Activated CD4-positive, CD25-positive, alpha-beta regulatory T cell (primary cell): ENCODE measurements at regions not wholly inside any gene's neighbourhood (a gene's known extent, or its start where the extent isn't known, plus 50 kb on each side); places are given as distances from the start of the nearest gene placed in this dataset.

Experiments used
- DNase-seq, 4 experiments: peaks; one replicate each; lab custom pipeline; 2025; lab: John Stamatoyannopoulos, UW

- DNase-seq, result no peak
Observed at GRCh38 chr2:64403426-64403825, 50.5 kb upstream of the LGALSL start.

- no peak for DNase-seq
Observed at GRCh38 chr2:64404002-64404731, 49.8 kb upstream of the LGALSL start.
